GM12878 (cell line): ENCODE measurements at regions not wholly inside any gene's neighbourhood (a gene's known extent, or its start where the extent isn't known, plus 50 kb on each side); places are given as distances from the start of the nearest gene placed in this dataset.

Source experiments
- ATAC-seq: fragments of 200-7000 bp; cut with Tn5 transposase; 3 replicates; pipeline ENCODE4 v1.9.1; 2020; ENCODE audit warnings: mild to moderate bottlenecking, moderate library complexity
- BruUV-seq: library from RNA; stranded (reverse); fragments of 400-500 nt; replicated peaks from 2 replicates; lab custom pipeline; 2021; lab: Mats Ljungman, UMichigan
- CTCF ChIA-PET: fragments of 300-600 bp; sonication (Branson Sonifier 250); formaldehyde crosslinking; extraction: SDS; loops from one replicate; lab custom pipeline; 2021; ENCODE audit warnings: inconsistent platforms; lab: Yijun Ruan, JAX
- POLR2A ChIA-PET: fragments of 350-600 bp; formaldehyde crosslinking; extraction: SDS; loops from one replicate; lab custom pipeline; 2021; ENCODE audit warnings: inconsistent platforms; lab: Charles Lee
- RAD21 ChIA-PET: fragments of 300-600 bp; sonication (Branson Sonifier 250); formaldehyde crosslinking; loops from one replicate; lab custom pipeline; 2023; ENCODE audit warnings: antibody characterized with exemption; ENCODE audit not compliant: unreplicated experiment; lab: Charles Lee
- SMC1A ChIA-PET: fragments of 300-600 bp; sonication (Branson Sonifier 250); formaldehyde crosslinking; loops from one replicate; lab custom pipeline; 2023; ENCODE audit not compliant: unreplicated experiment, uncharacterized antibody; lab: Charles Lee
- DNase-seq: peaks from one replicate; pipeline ENCODE4 v3.0.0-alpha.2; 2011; ENCODE audit warnings: low read depth, low spot score
- FAIRE-seq: peaks from 3 replicates; lab custom pipeline; 2011; peaks lifted over from hg19 to GRCh38; lab: Jason Lieb, UNC
- H2AFZ ChIP-seq: 2 replicates; pipeline ENCODE4 v1.6.0; 2011; ENCODE audit warnings: low read depth, low read length, control low read depth; ENCODE audit not compliant: control insufficient read depth
- H3K27ac ChIP-seq: 2 replicates; pipeline ENCODE4 v1.5.1; 2011; ENCODE audit warnings: control low read depth; ENCODE audit not compliant: control insufficient read depth, insufficient read depth
- H3K27me3 ChIP-seq, 2 experiments: replicated peaks in 1 of 2; 2 replicates each; pipeline versions ENCODE4 v1.6.0 to v1.6.1; 2011; ENCODE audit warnings: low read length in 1 of 2; ENCODE audit not compliant: control insufficient read depth in 2 of 2, insufficient read depth in 2 of 2
- H3K36me3 ChIP-seq, 2 experiments: 2 replicates each; pipeline ENCODE4 v1.5.1; 2011; ENCODE audit warnings: low read length in 1 of 2; ENCODE audit not compliant: control insufficient read depth in 2 of 2, insufficient read depth in 2 of 2
- H3K4me1 ChIP-seq: 2 replicates; pipeline ENCODE4 v1.6.1; 2011; ENCODE audit warnings: mild to moderate bottlenecking, low read length, moderate library complexity, mixed read lengths; ENCODE audit not compliant: control insufficient read depth, insufficient read depth
- H3K4me2 ChIP-seq: 2 replicates; pipeline ENCODE4 v1.6.0; 2011; ENCODE audit warnings: control low read depth; ENCODE audit not compliant: control insufficient read depth, insufficient read depth
- H3K4me3 ChIP-seq: fragments of 200-600 bp; sonication (generic); 2 replicates; pipeline ENCODE4 v1.5.1; 2016
- H3K79me2 ChIP-seq: 2 replicates; pipeline ENCODE4 v1.6.0; 2011; ENCODE audit warnings: low read length; ENCODE audit not compliant: control insufficient read depth, insufficient read depth
- H3K9ac ChIP-seq: 2 replicates; pipeline ENCODE4 v1.8.0; 2011; ENCODE audit warnings: low read length, control low read depth, mixed read lengths; ENCODE audit not compliant: control insufficient read depth, insufficient read depth
- H3K9me3 ChIP-seq: replicated peaks from 3 replicates; pipeline ENCODE4 v1.5.1; 2011; ENCODE audit warnings: mild to moderate bottlenecking, low read length; ENCODE audit not compliant: control insufficient read depth, insufficient read depth
- H4K20me1 ChIP-seq: 2 replicates; pipeline ENCODE4 v1.6.0; 2011; ENCODE audit not compliant: control insufficient read depth, insufficient read depth
- BHLHE40 ChIP-seq, 2 experiments: fragments of 450-650 bp in 1 of 2; IDR thresholded peaks; 2 replicates each; pipeline ENCODE4 v1.6.1; 2011 to 2017; ENCODE audit warnings: low read depth in 2 of 2, borderline replicate concordance in 1 of 2, improper control_type of control experiment in 1 of 2, low read length in 1 of 2, mild to moderate bottlenecking in 1 of 2
- CHD2 ChIP-seq: IDR thresholded peaks from 2 replicates; pipeline ENCODE4 v1.6.1; 2011; ENCODE audit warnings: low read depth, low read length, improper control_type of control experiment, borderline replicate concordance
- HDAC6 ChIP-seq: fragments of 200-600 bp; sonication (generic); IDR thresholded peaks from one replicate; pipeline ENCODE4 v1.8.0; 2017; ENCODE audit warnings: antibody characterized with exemption; ENCODE audit not compliant: unreplicated experiment
- IKZF1 ChIP-seq: fragments of 450-650 bp; conservative IDR thresholded peaks from 2 replicates; pipeline ENCODE4 v1.6.1; 2017; ENCODE audit warnings: antibody characterized with exemption, mild to moderate bottlenecking
- IKZF2 ChIP-seq, 2 experiments: fragments of 450-650 bp; IDR thresholded peaks; 2 replicates each; pipeline ENCODE4 v1.6.1; 2017; ENCODE audit warnings: mild to moderate bottlenecking in 2 of 2, moderate library complexity in 2 of 2
- KAT2A ChIP-seq: conservative IDR thresholded peaks from 2 replicates; pipeline ENCODE4 v1.6.1; 2011; ENCODE audit warnings: low read depth, low read length; ENCODE audit not compliant: control insufficient read depth
- KDM1A ChIP-seq: fragments of 200-600 bp; sonication (generic); IDR thresholded peaks from 2 replicates; pipeline ENCODE4 v1.6.1; 2016; ENCODE audit warnings: borderline replicate concordance
- MTA2 ChIP-seq: fragments of 450-650 bp; IDR thresholded peaks from 2 replicates; pipeline ENCODE4 v1.6.1; 2016; ENCODE audit warnings: low read depth, mild to moderate bottlenecking, moderate library complexity
- POLR2AphosphoS5 ChIP-seq: IDR thresholded peaks from 2 replicates; pipeline ENCODE4 v1.6.1; 2011; ENCODE audit warnings: mild to moderate bottlenecking, low read length, inconsistent platforms
- RAD51 ChIP-seq: fragments of 450-650 bp; IDR thresholded peaks from 2 replicates; pipeline ENCODE4 v1.6.1; 2016; ENCODE audit warnings: moderate library complexity, mild to moderate bottlenecking, inconsistent platforms
- RUNX3 ChIP-seq: IDR thresholded peaks from 2 replicates; pipeline ENCODE4 v1.6.1; 2012; ENCODE audit warnings: low read length, inconsistent platforms
- TCF12 ChIP-seq: IDR thresholded peaks from 2 replicates; pipeline ENCODE4 v1.6.1; 2011; ENCODE audit warnings: low read depth, mild to moderate bottlenecking, low read length
- WGBS: methylation state at CpG from one replicate; pipeline ENCODE4 v1.1.6; 2016; ENCODE audit warnings: low lambda C conversion rate; ENCODE audit not compliant: insufficient replicate concordance, insufficient coverage; ENCODE audit errors: missing lambda C conversion rate; 5-methylcytosine and 5-hydroxymethylcytosine counted together
- in situ Hi-C: fragments of 300-500 bp; cut with MboI; formaldehyde crosslinking; loops from 9 replicates; pipeline ENCODE4 v1.14.3; 2018; ENCODE audit warnings: mixed read lengths
- intact Hi-C: fragments of 100-400 bp; cut with micrococcal nuclease; formaldehyde crosslinking; loops from one replicate; pipeline ENCODE4 v1.14.2; 2022; ENCODE audit not compliant: unreplicated experiment
- TF ChIP-seq, protein P1 (sequence below): fragments of 450-650 bp; formaldehyde crosslinking; IDR thresholded peaks from 2 replicates; pipeline ENCODE4 v1.4.0; 2022; ENCODE audit warnings: mild to moderate bottlenecking, moderate library complexity
- TF ChIP-seq, protein P2 (sequence below): fragments of 450-650 bp; IDR thresholded peaks from 2 replicates; pipeline ENCODE4 v1.6.1; 2017; ENCODE audit warnings: mild to moderate bottlenecking, low read depth, inconsistent platforms; ENCODE audit not compliant: poor library complexity, severe bottlenecking

DNA sequence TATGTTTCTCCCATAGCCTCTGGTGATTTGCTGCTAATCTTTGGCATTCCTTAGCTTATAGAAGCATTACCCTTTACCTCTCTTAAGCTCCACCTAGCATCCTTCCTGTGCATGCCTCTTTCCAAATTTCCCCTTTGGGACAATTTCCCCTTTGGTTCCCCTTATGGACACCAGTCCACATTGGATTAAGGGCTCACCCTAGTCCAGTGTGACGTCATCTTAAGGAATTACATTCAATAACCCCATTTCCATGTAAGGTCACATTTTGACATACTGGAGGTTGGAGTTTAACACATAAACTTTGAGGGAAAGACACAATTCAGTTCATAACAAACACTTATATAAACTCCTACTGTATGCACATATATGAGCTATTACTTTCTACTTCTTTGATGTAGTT, 916.6 kb downstream of the SLC4A3 start:
- Histone ChIP-seq H3K9me3 (no peaks in the 10 kb centered on the region), H3K4me3 (no peak overlapping the region), H3K4me1 (no peaks in the 10 kb centered on the region), H3K79me2 (no peaks in the 10 kb centered on the region), H3K9ac (no peak overlapping the region), H3K4me2 (no peak overlapping the region), H4K20me1 (no peaks in the 10 kb centered on the region), H3K27ac (no peak overlapping the region), H3K36me3 (no peaks in the 10 kb centered on the region), H2AFZ (no peak overlapping the region), H3K27me3 (no peaks in the 10 kb centered on the region)
- in situ Hi-C loops (no loop called here), intact Hi-C loops (no loop called here)
- ATAC-seq (no peak), DNase-seq (no peak), FAIRE-seq (no peak)
- ChIA-PET RAD21 (no interaction called here), SMC1A (no interaction called here), POLR2A (no interaction called here), CTCF (no interaction called here)
- 0% methylated on average over 1 of the region's 1 CpG for WGBS
- BruUV-seq: no TSS peak
- TF ChIP-seq POLR2AphosphoS5 (no peak), MTA2 (no peak), BHLHE40 (IDR thresholded peaks at IDR 0.05; ENCODE audit: borderline replicate concordance in 1 of 2, low read depth in 2 of 2, low read length in 1 of 2) (no peak), TCF12 (no peak), HDAC6 (no peak), IKZF1 (no peak)

DNA sequence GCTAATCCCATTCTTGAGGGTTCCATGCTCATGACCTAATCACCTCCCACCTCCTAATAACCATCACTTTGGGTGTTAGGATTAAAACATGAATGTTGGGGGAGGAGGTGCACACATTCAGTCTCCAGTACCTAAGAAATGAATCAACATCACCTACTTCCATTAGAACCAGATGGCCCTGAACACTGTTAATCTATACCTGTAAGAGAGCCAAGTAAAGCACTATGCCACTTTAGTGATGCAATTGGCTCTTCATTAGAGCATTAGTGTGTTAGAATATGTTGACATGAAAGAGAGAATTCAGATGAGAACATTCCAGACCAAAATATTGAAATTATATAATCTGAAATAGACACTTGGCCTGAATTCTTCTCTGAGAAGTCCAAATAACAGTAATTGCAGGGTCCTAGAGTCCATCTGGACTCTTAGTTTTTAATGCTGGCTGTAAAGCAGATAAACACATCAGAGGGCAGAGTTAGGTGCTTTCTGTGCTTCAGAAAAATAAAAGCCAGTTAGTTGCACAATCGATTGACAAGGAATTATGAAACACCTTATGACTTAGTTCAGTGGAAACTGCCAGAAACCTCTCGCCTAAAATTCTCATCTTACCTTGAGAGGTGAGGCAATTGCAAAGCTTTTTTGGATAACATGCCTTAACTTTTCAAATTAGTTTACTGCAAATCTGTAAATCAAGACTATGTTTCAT, 923.7 kb downstream of the SLC4A3 start:
- POLR2A ChIA-PET: no interaction called here
- in situ Hi-C loops: no loop called here
- no peak for FAIRE-seq

More for the DNA sequence above, 923.7 kb downstream of the SLC4A3 start:
- no peaks in the 10 kb centered on the region for H3K27me3 ChIP-seq
- no peak overlapping the region for H2AFZ ChIP-seq
- intact Hi-C loops: no loop called here
- H3K4me2 ChIP-seq: no peak overlapping the region
- ATAC-seq: no peak
- CTCF ChIA-PET: no interaction called here
- RAD21 ChIA-PET: no interaction called here
- no peaks in the 10 kb centered on the region for H3K79me2 ChIP-seq
- H3K27ac ChIP-seq: no peak overlapping the region
- TF ChIP-seq, protein P1, sequence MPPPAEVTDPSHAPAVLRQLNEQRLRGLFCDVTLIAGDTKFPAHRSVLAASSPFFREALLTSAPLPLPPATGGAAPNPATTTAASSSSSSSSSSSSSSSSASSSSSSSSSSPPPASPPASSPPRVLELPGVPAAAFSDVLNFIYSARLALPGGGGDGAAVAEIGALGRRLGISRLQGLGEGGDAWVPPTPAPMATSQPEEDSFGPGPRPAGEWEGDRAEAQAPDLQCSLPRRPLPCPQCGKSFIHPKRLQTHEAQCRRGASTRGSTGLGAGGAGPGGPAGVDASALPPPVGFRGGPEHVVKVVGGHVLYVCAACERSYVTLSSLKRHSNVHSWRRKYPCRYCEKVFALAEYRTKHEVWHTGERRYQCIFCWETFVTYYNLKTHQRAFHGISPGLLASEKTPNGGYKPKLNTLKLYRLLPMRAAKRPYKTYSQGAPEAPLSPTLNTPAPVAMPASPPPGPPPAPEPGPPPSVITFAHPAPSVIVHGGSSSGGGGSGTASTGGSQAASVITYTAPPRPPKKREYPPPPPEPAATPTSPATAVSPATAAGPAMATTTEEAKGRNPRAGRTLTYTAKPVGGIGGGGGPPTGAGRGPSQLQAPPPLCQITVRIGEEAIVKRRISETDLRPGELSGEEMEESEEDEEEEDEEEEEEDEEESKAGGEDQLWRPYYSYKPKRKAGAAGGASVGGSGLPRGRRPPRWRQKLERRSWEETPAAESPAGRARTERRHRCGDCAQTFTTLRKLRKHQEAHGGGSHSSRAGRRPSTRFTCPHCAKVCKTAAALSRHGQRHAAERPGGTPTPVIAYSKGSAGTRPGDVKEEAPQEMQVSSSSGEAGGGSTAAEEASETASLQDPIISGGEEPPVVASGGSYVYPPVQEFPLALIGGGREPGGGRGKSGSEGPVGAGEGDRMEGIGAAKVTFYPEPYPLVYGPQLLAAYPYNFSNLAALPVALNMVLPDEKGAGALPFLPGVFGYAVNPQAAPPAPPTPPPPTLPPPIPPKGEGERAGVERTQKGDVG: no peak
- TF ChIP-seq KDM1A: no peak
- no peak for TF ChIP-seq CHD2
- TF ChIP-seq, protein P2, sequence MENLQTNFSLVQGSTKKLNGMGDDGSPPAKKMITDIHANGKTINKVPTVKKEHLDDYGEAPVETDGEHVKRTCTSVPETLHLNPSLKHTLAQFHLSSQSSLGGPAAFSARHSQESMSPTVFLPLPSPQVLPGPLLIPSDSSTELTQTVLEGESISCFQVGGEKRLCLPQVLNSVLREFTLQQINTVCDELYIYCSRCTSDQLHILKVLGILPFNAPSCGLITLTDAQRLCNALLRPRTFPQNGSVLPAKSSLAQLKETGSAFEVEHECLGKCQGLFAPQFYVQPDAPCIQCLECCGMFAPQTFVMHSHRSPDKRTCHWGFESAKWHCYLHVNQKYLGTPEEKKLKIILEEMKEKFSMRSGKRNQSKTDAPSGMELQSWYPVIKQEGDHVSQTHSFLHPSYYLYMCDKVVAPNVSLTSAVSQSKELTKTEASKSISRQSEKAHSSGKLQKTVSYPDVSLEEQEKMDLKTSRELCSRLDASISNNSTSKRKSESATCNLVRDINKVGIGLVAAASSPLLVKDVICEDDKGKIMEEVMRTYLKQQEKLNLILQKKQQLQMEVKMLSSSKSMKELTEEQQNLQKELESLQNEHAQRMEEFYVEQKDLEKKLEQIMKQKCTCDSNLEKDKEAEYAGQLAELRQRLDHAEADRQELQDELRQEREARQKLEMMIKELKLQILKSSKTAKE: no peak
- no peak for TF ChIP-seq IKZF2 (IDR thresholded peaks at IDR 0.05)
- TF ChIP-seq KAT2A: no peak
- TF ChIP-seq RUNX3: no peak
- TF ChIP-seq RAD51: no peak
- no peaks in the 10 kb centered on the region for H3K9me3 ChIP-seq
- H3K4me1 ChIP-seq: no peaks in the 10 kb centered on the region
- 0% methylated on average over 2 of the region's 2 CpGs for WGBS
- SMC1A ChIA-PET: no interaction called here
- no peak overlapping the region for H3K4me3 ChIP-seq
- no peaks in the 10 kb centered on the region for H3K36me3 ChIP-seq
- no TSS peak for BruUV-seq
- no peaks in the 10 kb centered on the region for H4K20me1 ChIP-seq
- H3K9ac ChIP-seq: no peak overlapping the region
- DNase-seq: no peak
